ENCODE measurements at regions not wholly inside any gene's neighbourhood (a gene's known extent, or its start where the extent isn't known, plus 50 kb on each side); places are given as distances from the start of the nearest gene placed in this dataset.
"Not testable (repeated sequence)": the region's sequence is repeated elsewhere in the genome, so short reads cannot be mapped to it uniquely, and the experiment has no call there.

DNA sequence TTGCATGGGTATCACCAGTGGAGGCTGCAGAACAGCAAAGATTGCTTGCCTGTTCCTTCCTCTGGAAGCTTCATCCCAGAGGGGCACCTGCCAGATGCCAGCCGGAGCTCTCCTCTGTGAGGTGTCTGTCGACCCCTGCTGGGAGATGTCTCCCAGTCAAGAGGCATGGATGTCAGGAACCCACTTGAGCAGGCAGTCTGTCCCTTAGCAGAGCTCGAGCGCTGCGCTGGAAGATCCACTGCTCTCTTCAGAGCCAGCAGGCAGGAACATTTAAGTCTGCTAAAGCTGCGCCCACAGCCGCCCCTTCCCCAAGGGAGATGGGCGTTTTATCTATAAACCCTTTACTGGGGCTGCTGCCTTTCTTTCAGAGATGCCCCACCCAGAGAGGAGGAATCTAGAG is 126.3 kb upstream of the ST6GALNAC5 start:
- not testable (repeated sequence) for H3K27me3 ChIP-seq (ENCODE audit: control insufficient read depth, insufficient read depth, low read length); H3K79me2 ChIP-seq; H3K36me3 ChIP-seq (ENCODE audit: control insufficient read depth, insufficient read depth, low read length); H3K9me3 ChIP-seq (ENCODE audit: control insufficient read depth, low read length); H3K27ac ChIP-seq; H3K4me2 ChIP-seq (ENCODE audit: low read length); H3K9ac ChIP-seq; H3K4me3 ChIP-seq (ENCODE audit: low read depth, low read length); H3K4me1 ChIP-seq; H2AFZ ChIP-seq
- TF ChIP-seq, protein P1, sequence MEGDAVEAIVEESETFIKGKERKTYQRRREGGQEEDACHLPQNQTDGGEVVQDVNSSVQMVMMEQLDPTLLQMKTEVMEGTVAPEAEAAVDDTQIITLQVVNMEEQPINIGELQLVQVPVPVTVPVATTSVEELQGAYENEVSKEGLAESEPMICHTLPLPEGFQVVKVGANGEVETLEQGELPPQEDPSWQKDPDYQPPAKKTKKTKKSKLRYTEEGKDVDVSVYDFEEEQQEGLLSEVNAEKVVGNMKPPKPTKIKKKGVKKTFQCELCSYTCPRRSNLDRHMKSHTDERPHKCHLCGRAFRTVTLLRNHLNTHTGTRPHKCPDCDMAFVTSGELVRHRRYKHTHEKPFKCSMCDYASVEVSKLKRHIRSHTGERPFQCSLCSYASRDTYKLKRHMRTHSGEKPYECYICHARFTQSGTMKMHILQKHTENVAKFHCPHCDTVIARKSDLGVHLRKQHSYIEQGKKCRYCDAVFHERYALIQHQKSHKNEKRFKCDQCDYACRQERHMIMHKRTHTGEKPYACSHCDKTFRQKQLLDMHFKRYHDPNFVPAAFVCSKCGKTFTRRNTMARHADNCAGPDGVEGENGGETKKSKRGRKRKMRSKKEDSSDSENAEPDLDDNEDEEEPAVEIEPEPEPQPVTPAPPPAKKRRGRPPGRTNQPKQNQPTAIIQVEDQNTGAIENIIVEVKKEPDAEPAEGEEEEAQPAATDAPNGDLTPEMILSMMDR (IDR thresholded peaks at IDR 0.05), result peak; percentile 22

DNA sequence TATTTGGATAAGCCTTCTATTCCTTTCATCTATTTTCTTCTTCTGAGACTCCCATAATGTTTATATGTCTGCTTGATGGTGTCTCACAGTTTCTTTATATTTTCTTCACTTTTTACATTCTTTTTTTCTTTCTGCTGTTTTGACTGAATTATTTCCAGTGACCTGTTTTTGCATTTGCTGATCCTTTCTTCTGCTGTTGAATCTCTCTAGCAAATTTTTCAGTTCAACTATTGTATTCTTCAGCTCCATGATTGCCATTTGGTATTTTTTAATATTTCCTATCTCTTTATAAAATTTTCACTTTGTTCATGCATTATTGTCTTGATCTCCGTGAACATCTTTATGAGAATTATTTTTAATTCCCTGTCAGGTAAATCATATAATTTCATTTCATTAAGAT is 122.3 kb upstream of the ST6GALNAC5 start:
- TF ChIP-seq, protein P1 (IDR thresholded peaks at IDR 0.05), result no peak
- no peaks in the 10 kb centered on the region for H3K36me3 ChIP-seq (ENCODE audit: control insufficient read depth, insufficient read depth, low read length)
- no peaks in the 10 kb centered on the region for H3K4me1 ChIP-seq

DNA sequence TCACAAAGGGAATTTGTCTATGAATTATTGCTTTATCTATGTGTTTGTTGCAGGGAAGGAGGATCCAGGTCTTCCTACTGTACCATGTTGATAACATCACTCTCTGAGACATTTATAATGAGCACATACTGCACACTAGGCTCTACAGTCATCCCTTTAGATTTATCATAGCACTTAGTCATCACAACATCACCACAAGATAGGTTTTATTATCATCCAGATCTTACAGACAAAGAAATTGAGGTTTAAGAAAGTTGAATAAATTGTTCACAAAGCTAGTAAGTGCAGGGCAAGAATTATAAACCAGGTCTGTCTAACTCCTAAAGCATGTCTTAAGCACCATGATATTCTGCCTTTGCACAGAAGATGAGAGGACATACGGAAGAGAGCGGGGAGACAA is 121.1 kb upstream of the ST6GALNAC5 start:
- no peaks in the 10 kb centered on the region for H3K4me1 ChIP-seq
- no peak overlapping the region for H3K4me3 ChIP-seq (ENCODE audit: low read depth, low read length)
- H3K9ac ChIP-seq, result no peak overlapping the region
- H3K79me2 ChIP-seq, result no peaks in the 10 kb centered on the region
- no peak overlapping the region for H3K27ac ChIP-seq
- no peaks in the 10 kb centered on the region for H3K27me3 ChIP-seq (ENCODE audit: control insufficient read depth, insufficient read depth, low read length)
- no peaks in the 10 kb centered on the region for H3K36me3 ChIP-seq (ENCODE audit: control insufficient read depth, insufficient read depth, low read length)
- H2AFZ ChIP-seq, result no peak overlapping the region
- TF ChIP-seq, protein P1 (IDR thresholded peaks at IDR 0.05), result no peak
- H3K9me3 ChIP-seq (ENCODE audit: control insufficient read depth, low read length), result no peaks in the 10 kb centered on the region
- H3K4me2 ChIP-seq (ENCODE audit: low read length), result no peak overlapping the region

More for the DNA sequence above, 122.3 kb upstream of the ST6GALNAC5 start:
- H3K4me2 ChIP-seq (ENCODE audit: low read length), result no peak overlapping the region
- no peaks in the 10 kb centered on the region for H3K79me2 ChIP-seq
- no peaks in the 10 kb centered on the region for H3K27me3 ChIP-seq (ENCODE audit: control insufficient read depth, insufficient read depth, low read length)
- H3K9ac ChIP-seq, result no peak overlapping the region
- H3K4me3 ChIP-seq (ENCODE audit: low read depth, low read length), result no peak overlapping the region
- H3K27ac ChIP-seq, result no peak overlapping the region
- no peak overlapping the region for H2AFZ ChIP-seq
- H3K9me3 ChIP-seq (ENCODE audit: control insufficient read depth, low read length), result no peaks in the 10 kb centered on the region

DNA sequence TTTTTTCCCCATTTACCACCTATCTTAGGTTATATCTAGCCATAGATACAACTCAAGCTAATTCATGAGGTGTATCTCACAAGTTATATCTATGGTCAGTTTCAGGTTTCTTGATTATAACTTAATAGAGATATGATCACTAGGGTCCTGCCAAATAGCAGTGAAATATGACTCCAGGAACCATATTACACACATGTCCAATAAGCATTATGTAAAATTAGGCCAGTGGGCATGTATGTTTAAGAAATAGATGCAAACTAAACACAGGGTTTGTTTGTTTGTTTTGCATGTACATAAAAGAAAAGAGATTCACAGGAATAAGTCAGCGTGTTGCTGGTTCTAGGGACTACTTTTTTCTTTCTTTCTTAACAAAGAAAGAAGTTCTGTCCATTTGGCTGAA is 112.5 kb upstream of the ST6GALNAC5 start:
- Histone ChIP-seq H3K4me2 (ENCODE audit: low read length) (no peak overlapping the region), H3K36me3 (ENCODE audit: control insufficient read depth, insufficient read depth, low read length) (no peaks in the 10 kb centered on the region), H3K4me1 (no peaks in the 10 kb centered on the region), H3K27ac (no peak overlapping the region), H3K4me3 (ENCODE audit: low read depth, low read length) (no peak overlapping the region), H3K79me2 (no peaks in the 10 kb centered on the region), H3K9ac (no peak overlapping the region), H3K9me3 (ENCODE audit: control insufficient read depth, low read length) (no peaks in the 10 kb centered on the region), H3K27me3 (ENCODE audit: control insufficient read depth, insufficient read depth, low read length) (no peaks in the 10 kb centered on the region), H2AFZ (no peak overlapping the region)
- TF ChIP-seq, protein P1 (IDR thresholded peaks at IDR 0.05), result no peak

DNA sequence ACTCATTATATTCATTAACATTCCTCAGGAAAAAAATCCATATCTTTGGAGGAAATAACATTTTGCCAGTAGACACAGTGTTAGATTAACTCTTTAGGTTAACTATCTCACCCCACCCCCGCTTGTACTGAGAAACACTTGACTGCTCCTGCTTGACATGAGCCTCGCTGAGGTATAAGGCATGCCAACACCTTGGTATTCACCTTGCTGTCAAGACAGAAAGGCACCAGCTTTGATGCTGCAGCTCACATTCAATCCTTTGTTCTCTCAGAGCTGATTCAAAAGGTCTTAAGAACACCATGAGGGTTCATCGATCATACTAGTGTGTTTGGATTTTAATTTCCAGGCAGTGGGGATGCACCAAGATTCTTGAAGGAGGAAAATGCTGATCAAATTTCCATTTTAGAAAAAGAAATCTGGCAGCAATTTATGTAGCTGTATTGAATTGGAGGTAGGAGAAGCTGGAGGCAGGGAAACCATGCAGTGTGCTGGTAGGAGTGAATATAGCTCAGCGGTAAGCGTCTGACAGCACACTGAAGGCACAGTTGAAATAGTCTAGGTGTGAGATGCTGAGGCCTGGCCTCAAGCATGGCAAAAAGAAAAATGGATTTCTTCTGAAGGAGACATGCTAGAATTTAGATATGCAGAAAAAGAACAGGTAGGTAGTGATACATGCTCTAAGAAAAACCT is 108.0 kb upstream of the ST6GALNAC5 start:
- H2AFZ ChIP-seq, result no peak overlapping the region
- TF ChIP-seq, protein P1 (IDR thresholded peaks at IDR 0.05), result no peak
- H3K9ac ChIP-seq, result no peak overlapping the region

More for the DNA sequence above, 108.0 kb upstream of the ST6GALNAC5 start:
- no peaks in the 10 kb centered on the region for H3K27me3 ChIP-seq (ENCODE audit: control insufficient read depth, insufficient read depth, low read length)
- no peaks in the 10 kb centered on the region for H3K4me1 ChIP-seq
- no peak overlapping the region for H3K4me3 ChIP-seq (ENCODE audit: low read depth, low read length)
- H3K36me3 ChIP-seq (ENCODE audit: control insufficient read depth, insufficient read depth, low read length), result no peaks in the 10 kb centered on the region
- H3K4me2 ChIP-seq (ENCODE audit: low read length), result no peak overlapping the region
- no peaks in the 10 kb centered on the region for H3K79me2 ChIP-seq
- H3K27ac ChIP-seq, result no peak overlapping the region
- no peaks in the 10 kb centered on the region for H3K9me3 ChIP-seq (ENCODE audit: control insufficient read depth, low read length)

Data from parathyroid adenoma (tissue), 2 donors.